GM21723 (cell line): ENCODE measurements at regions not wholly inside any gene's neighbourhood (a gene's known extent, or its start where the extent isn't known, plus 50 kb on each side); places are given as distances from the start of the nearest gene placed in this dataset.

Experiments used
- ATAC-seq: cut with Tn5 transposase; IDR thresholded peaks from one replicate; pipeline ENCODE4 v1.9.1; 2021; ENCODE audit warnings: mild to moderate bottlenecking, moderate library complexity; ENCODE audit not compliant: unreplicated experiment

DNA sequence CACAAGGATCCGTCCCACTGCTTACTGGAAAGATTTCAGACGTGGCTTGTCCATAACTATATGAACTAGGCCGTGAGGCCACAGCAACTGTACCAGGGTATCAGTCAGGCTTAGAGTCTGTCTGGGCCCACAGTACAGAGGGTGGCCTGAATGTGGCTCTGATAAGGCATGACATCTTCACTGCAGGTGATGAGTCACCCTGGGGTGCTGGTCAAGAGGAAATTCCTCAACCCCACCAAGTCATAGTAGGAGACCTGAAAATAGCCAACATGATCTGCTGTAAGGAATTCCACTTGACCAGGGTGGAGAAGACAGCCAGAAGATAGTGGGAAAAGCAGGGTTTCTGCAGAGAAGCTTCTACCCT lies 107.7 kb downstream of the INHBB start:
- ATAC-seq, result no peak

DNA sequence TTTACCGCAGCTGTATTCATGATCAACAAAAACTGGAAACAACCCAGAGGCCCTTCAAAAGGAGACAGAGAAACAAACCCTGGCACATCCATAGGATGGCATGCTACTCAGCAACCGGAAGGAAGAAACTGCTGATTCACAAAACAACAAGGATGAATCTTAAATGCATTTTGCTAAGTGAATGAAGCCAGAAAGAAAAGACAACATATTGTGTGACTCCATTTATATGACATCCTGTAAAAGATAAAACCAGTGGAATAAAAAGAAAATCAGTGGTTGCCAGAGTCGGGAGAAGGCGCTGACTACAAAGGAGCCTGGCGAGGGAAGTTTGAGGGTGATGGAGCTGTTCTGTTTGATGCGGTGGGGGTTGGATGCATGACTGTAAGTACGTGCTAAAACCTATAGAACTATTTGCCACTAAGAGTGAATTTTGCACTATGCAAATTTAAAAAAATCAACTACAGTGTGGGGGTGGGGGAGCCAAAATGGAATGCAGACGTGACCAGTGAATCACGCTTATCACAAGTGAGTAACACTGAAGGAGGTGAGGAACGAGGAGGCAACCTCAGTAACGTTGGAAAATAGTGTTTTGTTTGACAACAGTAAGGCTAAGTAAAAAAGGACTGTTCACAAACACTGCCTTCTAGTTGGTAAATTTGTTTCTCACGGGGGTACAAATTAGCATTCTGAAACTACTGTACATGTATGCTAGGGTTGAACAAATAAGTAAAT lies 108.9 kb downstream of the INHBB start:
- no peak for ATAC-seq

GRCh38 chr2:120455390-120455789 lies 109.5 kb downstream of the INHBB start:
- ATAC-seq, result no peak

- no peak for ATAC-seq
Observed at GRCh38 chr2:120456867-120457266, 110.9 kb downstream of the INHBB start.

- no peak for ATAC-seq
Observed at GRCh38 chr2:120460511-120460910, 114.6 kb downstream of the INHBB start.

- ATAC-seq, result no peak
Observed at GRCh38 chr2:120461092-120461491, 115.2 kb downstream of the INHBB start.

DNA sequence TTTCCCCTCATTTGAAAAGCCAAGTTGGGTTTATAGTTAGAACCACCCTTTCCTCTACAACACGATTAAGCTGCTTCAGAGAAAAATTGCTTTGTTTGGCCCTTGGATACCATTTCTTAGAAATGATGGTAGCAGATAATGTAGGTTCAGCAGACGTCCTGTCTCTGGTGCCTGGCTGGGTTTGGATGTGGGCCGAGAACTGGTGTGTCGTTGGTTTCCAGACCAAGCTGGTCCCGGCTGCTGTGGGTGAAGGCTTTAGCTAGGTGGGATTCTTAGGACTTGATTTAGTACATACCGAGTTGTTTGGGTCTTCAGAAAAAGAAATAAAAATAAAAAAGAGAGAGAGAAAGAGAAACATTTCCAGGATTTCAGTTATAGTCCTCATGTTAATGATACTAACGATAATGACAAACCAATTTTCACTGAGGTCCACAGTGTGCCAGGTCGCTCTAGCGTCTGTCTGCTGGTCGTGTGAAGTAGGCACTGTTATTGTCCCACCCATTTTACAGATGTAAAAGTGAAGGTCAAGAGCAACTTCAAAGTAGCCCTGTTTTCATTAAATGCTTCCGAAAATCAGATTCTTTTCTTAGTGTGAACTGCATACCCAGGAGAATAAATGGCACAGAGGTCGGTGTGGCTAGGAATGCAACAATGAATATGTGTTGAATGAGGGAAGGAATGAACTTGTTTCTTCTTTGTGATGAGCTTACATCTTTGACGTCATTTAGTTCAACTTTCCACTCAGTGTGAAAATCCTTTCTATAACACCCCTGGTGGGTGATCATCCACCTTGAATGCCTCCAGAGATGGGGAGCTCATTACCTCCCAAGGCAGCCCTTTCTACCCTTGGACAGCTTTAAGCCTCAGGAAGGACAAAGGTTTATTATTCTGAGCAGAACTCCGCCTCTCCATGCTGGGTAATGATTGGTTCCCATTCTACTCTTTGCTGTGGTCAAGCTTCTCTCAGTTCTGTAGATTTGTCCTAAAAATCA lies 115.9 kb downstream of the INHBB start:
- ATAC-seq, result no peak

GRCh38 chr2:120463527-120463926 lies 117.6 kb downstream of the INHBB start:
- ATAC-seq, result no peak

DNA sequence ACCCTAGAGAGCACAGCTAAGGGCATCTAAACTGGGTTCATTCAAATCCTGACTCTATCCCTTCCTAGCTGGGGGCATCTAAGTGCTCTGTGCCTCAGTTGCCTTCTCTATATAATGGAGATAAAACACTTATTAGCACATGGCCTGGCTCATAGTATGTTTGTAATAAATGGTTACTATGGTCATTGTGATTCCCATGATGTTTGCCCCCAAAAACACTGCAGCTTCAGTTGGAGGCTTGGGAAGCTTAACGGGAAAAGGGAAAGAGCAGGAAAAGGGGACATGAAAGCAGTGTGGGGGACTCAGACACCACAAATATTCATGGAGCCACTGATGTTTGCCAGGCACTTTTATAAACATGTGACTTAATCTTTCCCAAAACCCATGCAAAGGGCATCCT lies 118.1 kb downstream of the INHBB start:
- ATAC-seq, result no peak

DNA sequence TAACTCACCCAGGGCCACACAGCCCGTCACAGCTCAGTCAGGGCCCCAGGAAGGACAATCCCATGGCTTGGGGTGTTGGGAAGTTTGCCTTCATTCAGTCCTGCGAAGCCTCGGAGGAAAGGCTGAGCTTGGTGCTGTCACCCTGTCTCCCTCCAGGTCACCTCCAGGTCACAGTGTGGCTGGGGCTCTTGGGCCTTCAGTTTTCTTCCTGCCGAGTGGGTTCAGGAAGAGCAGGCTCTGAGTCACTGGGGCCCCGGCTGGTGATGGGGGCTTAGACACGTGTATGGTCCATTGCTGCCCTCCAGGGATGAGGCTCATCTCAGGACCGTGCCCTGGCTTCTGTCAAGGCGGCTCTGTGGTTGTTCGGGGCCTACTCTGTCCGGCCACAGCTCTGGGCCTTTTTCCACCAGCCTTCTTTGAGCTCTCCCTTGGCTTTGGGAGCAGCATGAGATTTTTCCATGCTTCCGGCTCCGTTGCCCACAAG lies 118.6 kb downstream of the INHBB start:
- no peak for ATAC-seq

- ATAC-seq, result no peak
Observed at GRCh38 chr2:120465012-120465700, 119.2 kb downstream of the INHBB start.

DNA sequence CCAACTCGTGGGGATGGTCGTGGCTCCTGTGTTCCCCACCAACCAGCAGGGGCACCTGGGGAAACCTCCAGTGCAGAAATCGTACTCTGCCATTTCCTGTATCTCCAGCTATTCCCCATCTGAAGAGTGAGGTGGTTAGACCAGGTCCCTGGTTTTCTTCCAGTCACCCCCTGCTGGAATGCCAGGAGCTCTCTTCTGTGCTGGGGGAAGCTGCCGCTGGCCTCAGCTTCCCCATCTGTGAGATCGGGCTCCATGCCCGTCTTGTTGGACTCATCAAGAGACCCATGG lies 119.7 kb downstream of the INHBB start:
- no peak for ATAC-seq

GRCh38 chr2:120465989-120466703 lies 120.2 kb downstream of the INHBB start:
- ATAC-seq, result no peak

DNA sequence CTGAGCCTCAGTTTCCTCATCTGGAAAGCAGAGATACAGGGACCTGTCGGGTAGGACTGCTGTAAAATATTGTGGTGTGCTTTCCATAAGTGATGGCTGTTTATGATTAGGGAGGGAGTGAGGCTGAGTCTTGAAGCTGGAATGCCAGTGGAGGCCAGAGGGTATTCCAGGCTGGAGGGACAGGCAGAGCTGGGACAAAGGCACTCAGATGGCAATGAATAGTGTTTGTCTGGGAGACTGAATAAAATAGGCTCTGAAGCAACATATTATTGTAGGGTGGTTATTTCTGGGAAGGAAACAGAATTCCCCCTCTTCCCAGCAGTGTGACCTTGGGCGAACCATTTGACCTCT lies 120.7 kb downstream of the INHBB start:
- ATAC-seq, result no peak

DNA sequence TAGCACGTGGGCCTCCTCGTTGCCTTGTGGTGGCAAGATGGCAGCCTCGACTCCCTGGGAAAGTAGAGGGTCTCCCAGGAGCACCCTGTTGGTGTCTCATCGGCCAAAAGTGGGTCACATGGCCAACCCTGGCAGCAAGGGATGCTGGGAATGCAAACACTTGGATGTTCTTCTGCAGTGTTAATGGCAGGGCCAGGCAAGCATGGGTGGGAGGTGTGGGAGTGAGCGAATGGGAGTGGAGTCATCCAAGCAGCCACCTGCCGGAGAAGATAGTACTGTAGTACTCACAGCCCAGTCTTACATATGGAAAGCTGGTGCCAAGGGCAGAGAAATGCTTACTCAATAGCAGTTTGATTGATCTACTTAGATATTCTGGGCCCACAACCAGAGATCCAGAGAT lies 122.2 kb downstream of the INHBB start:
- ATAC-seq, result no peak

GRCh38 chr2:120469426-120469825 lies 123.5 kb downstream of the INHBB start:
- no peak for ATAC-seq

- no peak for ATAC-seq
Observed at GRCh38 chr2:120470041-120470965, 124.4 kb downstream of the INHBB start.

DNA sequence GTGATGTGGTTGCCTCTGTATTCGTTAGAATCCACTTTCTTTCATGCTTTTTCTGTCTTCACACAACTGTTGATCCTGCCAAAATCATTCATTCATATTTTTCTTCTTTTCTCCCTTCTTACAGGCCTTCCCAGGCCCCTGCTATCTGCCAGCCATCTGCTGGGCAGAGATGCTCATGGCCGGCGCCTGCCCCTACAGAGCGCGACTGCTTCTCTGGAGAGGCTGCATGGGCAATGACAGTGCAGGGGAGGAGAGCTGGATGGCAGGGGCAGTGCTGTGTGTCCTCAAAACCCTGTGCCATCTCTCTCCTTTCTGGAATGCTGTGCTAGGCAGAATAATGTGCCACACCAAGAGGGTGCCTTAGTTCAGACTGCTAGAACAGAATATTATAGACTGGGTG lies 125.2 kb downstream of the INHBB start:
- no peak for ATAC-seq

- no peak for ATAC-seq
Observed at GRCh38 chr2:120472031-120472430, 126.1 kb downstream of the INHBB start.

DNA sequence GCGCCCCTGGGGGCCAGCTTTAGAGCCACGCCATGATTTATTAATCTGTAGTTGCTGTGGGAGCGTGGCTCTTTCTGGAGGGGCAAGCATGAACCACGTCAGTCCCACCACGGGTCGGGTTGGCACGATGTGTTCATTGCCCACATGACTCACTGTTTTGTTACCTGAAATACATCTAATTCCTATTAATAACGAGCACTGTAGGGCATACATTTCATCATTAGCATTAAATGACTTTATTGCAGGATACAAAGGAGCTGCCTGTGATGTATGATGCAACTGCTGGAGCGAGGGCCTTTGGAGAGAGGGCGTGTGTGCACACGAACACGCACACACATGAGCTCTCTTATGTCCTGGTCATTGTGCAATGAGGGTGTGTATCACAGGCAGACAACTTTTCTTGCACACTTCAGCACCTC lies 127.0 kb downstream of the INHBB start:
- no peak for ATAC-seq
